Epithelial cell of esophagus (primary cell): ENCODE measurements at regions not wholly inside any gene's neighbourhood (a gene's known extent, or its start where the extent isn't known, plus 50 kb on each side); places are given as distances from the start of the nearest gene placed in this dataset.
"Not testable (repeated sequence)": the region's sequence is repeated elsewhere in the genome, so short reads cannot be mapped to it uniquely, and the experiment has no call there.

ENCODE experiments used
- DNase-seq: peaks from one replicate; pipeline ENCODE4 v3.0.0; 2010; ENCODE audit warnings: low read depth
- H3K4me3 ChIP-seq: 2 replicates; pipeline ENCODE4 v1.5.1; 2011; ENCODE audit warnings: mild to moderate bottlenecking, low read length, control low read depth
- CTCF ChIP-seq: IDR thresholded peaks from 2 replicates; pipeline ENCODE4 v1.5.1; 2011; ENCODE audit warnings: low read depth, mild to moderate bottlenecking, low read length, control low read depth, inconsistent platforms; ENCODE audit not compliant: insufficient read depth; ENCODE audit errors: missing control alignments

DNA sequence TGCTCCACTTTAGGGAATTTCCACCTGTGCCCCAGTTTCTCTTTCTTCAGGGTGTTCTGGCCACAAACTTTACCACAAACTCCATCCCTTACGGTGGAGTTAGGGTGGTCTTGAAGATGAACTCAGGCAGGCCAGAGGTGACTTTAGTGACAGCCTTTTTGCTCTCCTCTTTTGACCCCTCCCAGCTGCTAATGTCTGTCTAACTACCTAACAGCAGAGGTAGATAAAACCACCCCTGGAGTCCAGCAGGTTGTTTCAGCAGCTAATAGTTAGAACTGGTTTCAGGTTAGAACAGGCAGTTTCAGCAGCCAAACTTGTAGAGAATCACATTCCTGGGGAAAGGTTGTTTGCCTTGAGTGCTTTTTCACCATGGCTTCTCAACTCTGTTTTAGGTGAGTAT lies 971.3 kb upstream of the CDH18 start:
- TF ChIP-seq CTCF, result no peak
- no peak overlapping the region for H3K4me3 ChIP-seq
- DNase-seq, result no peak

- DNase-seq, result no peak
- no peak overlapping the region for H3K4me3 ChIP-seq
- no peak for TF ChIP-seq CTCF
These were observed 970.6 kb upstream of the CDH18 start for GRCh38 chr5:20958641-20959040.

DNA sequence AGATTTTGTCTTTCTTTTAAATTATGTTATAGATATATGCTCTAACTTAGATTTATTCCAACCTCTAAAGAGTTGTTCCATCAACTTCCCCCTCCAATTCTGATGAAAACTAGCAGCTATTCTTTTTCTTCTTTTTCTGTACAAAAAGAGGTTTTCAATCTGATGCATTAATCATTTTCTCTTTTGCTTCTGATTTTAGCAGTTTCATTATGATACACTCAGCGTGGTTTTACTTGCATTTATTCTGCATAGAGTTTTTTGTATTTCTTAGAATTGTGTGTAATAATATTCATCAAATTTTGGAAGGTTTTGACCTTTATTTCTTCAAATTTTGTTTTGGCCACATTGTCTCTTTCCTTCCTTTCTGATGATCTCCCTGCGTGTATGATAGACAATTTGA lies 968.1 kb upstream of the CDH18 start:
- H3K4me3 ChIP-seq, result no peak overlapping the region
- no peak for TF ChIP-seq CTCF
- DNase-seq, result no peak

- H3K4me3 ChIP-seq, result no peak overlapping the region
- no peak for TF ChIP-seq CTCF
- DNase-seq, result no peak
These were observed 961.6 kb upstream of the CDH18 start for GRCh38 chr5:20949636-20950035.

- DNase-seq, H3K4me3 ChIP-seq: not testable (repeated sequence)
These were observed 955.4 kb upstream of the CDH18 start for GRCh38 chr5:20943183-20943971.

DNA sequence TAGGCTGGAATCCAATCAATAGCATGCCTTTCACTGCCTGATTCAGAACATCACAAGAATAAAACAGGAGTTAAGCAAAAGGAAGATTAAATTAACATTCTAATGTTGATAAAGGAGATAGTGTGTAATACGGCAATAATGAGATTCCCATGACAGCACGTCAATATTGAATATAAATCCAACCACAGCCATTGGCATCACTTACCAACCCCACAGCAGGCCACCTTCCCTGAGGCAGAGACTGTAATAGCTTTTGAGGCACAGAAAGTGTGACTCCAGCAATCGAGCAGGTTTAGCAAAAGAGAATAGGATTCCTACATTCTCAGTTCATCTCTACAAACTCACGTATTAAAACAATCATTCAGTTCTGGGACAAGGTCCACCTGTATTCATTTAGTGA lies 954.6 kb upstream of the CDH18 start:
- DNase-seq, H3K4me3 ChIP-seq: not testable (repeated sequence)

- not testable (repeated sequence) for DNase-seq, H3K4me3 ChIP-seq
These were observed 952.8 kb upstream of the CDH18 start for GRCh38 chr5:20940786-20941185.

DNA sequence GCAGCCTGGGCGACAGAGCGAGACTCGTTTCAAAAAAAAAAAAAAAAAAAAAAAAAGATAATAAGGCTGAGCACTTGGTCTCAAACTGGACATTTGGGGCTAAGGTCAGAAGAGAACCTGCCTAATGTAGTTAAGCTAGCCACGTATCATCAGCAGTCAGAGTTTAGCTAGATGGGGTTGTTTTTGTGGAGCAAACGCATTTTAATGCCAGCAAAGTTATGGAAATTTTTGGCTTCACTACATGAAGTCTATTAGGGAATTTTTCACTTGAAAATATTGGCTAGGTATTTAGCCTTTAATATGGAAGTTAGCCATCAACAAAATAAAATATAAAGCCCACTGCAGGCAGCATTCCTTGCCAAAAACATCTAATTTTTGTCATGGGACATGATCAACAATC lies 902.9 kb upstream of the CDH18 start:
- not testable (repeated sequence) for H3K4me3 ChIP-seq, DNase-seq

GRCh38 chr5:20875726-20876125 lies 887.7 kb upstream of the CDH18 start:
- H3K4me3 ChIP-seq, DNase-seq: not testable (repeated sequence)

DNA sequence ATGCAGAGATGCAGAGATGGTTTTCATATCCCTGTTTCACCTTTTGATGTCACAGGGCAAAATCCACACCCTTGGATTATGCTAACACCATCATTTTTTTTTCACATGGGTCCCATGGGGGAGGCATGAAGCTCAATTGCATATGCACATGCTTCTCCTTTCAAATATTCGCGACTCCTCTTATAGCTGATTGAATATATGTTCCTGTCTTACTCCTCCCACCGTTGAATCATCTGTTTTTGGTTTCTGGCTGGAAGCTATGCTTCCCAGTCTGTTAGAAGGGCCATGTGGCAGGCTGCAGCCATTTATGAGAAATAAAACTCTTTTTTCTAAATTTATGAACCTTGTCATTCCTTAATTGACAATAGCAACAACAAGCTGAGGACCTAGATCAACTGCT lies 877.9 kb upstream of the CDH18 start:
- not testable (repeated sequence) for DNase-seq, H3K4me3 ChIP-seq
